Astrocyte of the cerebellum (primary cell): ENCODE measurements at regions not wholly inside any gene's neighbourhood (a gene's known extent, or its start where the extent isn't known, plus 50 kb on each side); places are given as distances from the start of the nearest gene placed in this dataset.

Experiments used
- DNase-seq: peaks from one replicate; pipeline ENCODE4 v3.0.0-alpha.2; 2011; ENCODE audit warnings: low read depth
- H3K4me3 ChIP-seq: 2 replicates; pipeline ENCODE4 v1.5.1; 2011; ENCODE audit warnings: mild to moderate bottlenecking, low read depth, low read length, moderate library complexity
- CTCF ChIP-seq: IDR thresholded peaks from 2 replicates; pipeline ENCODE4 v1.5.1; 2012; ENCODE audit warnings: low read length, low read depth, moderate library complexity, mild to moderate bottlenecking; ENCODE audit errors: missing control alignments
- in situ Hi-C: cut with HindIII; loops from 2 replicates; pipeline ENCODE4 v1.10.0; 2017; ENCODE audit warnings: low sequenced_read_pairs

GRCh38 chr2:4135765-4136164, 432.4 kb downstream of the DCDC2C start:
- DNase-seq = no peak
- no peak overlapping the region for H3K4me3 ChIP-seq
- no peak for TF ChIP-seq CTCF
- in situ Hi-C loops = no loop called here

- DNase-seq = no peak
- no peak for TF ChIP-seq CTCF
- in situ Hi-C loops = no loop called here
- no peak overlapping the region for H3K4me3 ChIP-seq
These were observed 435.9 kb downstream of the DCDC2C start for GRCh38 chr2:4139316-4139715.

GRCh38 chr2:4139731-4140130, 436.4 kb downstream of the DCDC2C start:
- no peak for TF ChIP-seq CTCF
- in situ Hi-C loops = no loop called here

GRCh38 chr2:4140281-4140970, 437.1 kb downstream of the DCDC2C start:
- no peak overlapping the region for H3K4me3 ChIP-seq
- TF ChIP-seq CTCF = no peak
- in situ Hi-C loops = no loop called here
- DNase-seq = no peak

More at GRCh38 chr2:4139731-4140130, 436.4 kb downstream of the DCDC2C start:
- no peak for DNase-seq
- H3K4me3 ChIP-seq = no peak overlapping the region

GRCh38 chr2:4144731-4145130, 441.4 kb downstream of the DCDC2C start:
- in situ Hi-C loops = no loop called here
- DNase-seq = no peak
- H3K4me3 ChIP-seq = no peak overlapping the region
- no peak for TF ChIP-seq CTCF

GRCh38 chr2:4151521-4151920, 448.1 kb downstream of the DCDC2C start:
- H3K4me3 ChIP-seq = no peak overlapping the region
- no peak for TF ChIP-seq CTCF
- in situ Hi-C loops = no loop called here
- DNase-seq = no peak
